Omental fat pad (tissue), 3 donors: ENCODE measurements at regions not wholly inside any gene's neighbourhood (a gene's known extent, or its start where the extent isn't known, plus 50 kb on each side); places are given as distances from the start of the nearest gene placed in this dataset.

Source experiments
- ATAC-seq: fragments of 150-250 bp; one replicate; pipeline ENCODE4 v1.9.1; 2016; ENCODE audit warnings: mild to moderate bottlenecking, moderate library complexity; ENCODE audit not compliant: low FRiP score
- DNase-seq: peaks from one replicate; pipeline ENCODE4 v3.0.0-alpha.2; 2019; ENCODE audit warnings: low spot score
- TF ChIP-seq, protein P1 (sequence below), 3 donors: fragments of 450-650 bp; IDR thresholded peaks; one replicate each; pipeline ENCODE4 v1.5.1; 2016 to 2017; ENCODE audit warnings: antibody characterized with exemption in 3 of 3, mild to moderate bottlenecking in 3 of 3, moderate library complexity in 2 of 3

DNA sequence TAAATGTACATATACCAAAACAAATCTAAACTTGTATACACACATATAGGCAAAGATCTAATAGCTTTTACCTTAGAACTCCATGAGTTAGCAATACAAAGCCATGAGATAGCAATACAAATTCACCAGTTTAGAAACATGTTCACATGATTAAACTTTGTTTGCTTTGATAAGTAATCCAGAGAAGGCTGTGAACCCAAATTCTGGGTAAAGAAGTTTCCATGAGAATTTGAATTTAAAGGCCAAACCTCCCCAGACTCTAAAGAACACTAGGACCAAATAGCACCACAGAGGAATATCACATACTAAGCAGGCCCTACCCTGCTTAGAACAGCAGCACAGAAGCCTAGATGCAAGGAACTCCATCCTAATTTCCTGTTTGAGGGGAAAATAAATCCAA, 83.7 kb upstream of the TP63 start:
- DNase-seq (no peak), ATAC-seq (no peak)
- TF ChIP-seq, protein P1, sequence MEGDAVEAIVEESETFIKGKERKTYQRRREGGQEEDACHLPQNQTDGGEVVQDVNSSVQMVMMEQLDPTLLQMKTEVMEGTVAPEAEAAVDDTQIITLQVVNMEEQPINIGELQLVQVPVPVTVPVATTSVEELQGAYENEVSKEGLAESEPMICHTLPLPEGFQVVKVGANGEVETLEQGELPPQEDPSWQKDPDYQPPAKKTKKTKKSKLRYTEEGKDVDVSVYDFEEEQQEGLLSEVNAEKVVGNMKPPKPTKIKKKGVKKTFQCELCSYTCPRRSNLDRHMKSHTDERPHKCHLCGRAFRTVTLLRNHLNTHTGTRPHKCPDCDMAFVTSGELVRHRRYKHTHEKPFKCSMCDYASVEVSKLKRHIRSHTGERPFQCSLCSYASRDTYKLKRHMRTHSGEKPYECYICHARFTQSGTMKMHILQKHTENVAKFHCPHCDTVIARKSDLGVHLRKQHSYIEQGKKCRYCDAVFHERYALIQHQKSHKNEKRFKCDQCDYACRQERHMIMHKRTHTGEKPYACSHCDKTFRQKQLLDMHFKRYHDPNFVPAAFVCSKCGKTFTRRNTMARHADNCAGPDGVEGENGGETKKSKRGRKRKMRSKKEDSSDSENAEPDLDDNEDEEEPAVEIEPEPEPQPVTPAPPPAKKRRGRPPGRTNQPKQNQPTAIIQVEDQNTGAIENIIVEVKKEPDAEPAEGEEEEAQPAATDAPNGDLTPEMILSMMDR (IDR thresholded peaks at IDR 0.05): no peak

DNA sequence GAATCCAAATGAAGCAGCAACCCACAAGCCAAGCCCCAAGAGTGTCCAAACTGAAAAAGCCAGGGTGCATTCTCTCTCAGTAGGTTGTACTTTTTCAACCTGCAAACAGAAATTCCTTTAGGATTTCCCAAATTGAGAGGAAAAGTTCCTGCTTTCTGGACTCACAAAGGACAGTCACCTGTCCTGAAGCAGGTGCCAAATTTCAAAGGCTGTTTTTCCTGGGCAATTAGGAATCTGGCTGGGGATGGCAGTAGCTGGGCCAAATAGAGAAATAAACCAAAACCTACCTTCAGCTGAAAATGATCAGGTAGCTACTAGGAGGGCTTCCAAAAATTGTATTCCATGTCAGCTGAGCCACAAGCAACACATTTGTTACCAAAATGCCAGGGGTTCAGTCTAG, 83.1 kb upstream of the TP63 start:
- TF ChIP-seq, protein P1 (IDR thresholded peaks at IDR 0.05): no peak

DNA sequence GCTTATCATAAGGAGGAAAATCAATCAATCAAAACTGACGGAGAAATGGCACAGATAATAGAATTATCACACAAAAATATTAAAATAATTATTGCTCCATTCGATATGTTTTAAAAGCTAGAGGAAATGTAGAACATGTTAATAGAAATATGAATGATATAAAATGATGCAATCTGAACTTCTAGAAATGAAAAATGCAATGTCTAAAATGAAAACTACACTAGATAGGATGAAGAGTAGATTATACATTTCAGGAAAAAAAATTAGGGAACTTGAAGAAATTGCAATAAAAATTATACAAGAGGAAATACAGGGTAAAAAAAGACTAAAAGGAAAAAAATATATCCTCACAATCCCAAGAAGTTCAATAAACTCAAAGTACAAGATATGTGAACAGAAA, 80.2 kb upstream of the TP63 start:
- TF ChIP-seq, protein P1 (IDR thresholded peaks at IDR 0.05): no peak
- DNase-seq (no peak), ATAC-seq (no peak)

More for the DNA sequence above, 83.1 kb upstream of the TP63 start:
- ATAC-seq: no peak
- DNase-seq: no peak

DNA sequence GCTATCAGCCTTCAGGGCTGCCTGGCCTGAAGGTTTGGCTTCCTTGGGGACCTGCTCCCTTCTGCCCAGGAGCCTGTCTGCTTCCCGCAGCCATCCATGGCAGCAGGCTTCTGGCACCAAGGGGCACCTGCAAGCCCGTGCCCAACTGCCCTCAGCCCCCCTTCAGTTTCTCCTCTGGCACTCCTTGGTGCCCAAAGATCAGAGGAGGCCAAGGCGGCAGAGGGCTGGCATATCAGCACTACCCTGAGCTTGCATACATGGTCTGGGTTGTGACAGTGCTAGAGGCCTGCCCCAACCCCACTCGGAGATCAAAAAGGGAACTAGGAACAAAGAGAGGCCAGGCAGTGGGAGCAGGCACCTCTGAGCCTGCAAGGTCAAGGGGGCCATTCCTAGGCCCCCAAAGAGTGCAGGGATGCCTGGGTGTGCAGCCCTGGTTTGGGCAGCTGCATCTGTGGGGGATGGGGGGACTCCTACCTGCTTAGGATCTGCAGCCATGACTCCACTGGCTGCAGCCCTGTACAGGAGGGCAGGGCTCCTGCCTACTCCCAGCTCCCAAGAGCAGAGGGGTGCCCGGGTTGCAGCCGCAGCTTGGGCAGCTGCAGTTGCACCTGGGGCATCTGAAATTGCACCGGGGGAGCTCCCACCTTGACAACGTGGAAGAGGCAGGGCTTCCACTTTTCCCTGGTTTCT, 76.2 kb upstream of the TP63 start:
- DNase-seq (no peak), ATAC-seq (no peak)
- TF ChIP-seq, protein P1 (IDR thresholded peaks at IDR 0.05): no peak

DNA sequence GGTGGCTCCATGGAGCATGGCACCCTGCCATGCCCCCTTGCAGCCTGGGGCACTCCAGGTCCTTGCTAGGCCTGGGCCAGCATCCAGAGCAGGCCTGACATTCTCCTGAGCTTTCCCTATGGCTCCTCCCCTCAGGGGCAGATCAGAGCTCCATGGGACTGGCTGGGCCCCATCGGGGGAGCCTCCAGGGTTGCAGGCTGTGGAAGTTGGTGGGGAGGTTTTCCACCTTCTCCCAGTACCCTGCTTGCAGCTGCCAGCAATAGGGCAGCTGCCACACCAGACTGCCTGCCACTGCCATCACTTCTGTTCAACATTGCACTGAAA, 75.7 kb upstream of the TP63 start:
- TF ChIP-seq, protein P1 (IDR thresholded peaks at IDR 0.05): no peak
- ATAC-seq (no peak), DNase-seq (no peak)

DNA sequence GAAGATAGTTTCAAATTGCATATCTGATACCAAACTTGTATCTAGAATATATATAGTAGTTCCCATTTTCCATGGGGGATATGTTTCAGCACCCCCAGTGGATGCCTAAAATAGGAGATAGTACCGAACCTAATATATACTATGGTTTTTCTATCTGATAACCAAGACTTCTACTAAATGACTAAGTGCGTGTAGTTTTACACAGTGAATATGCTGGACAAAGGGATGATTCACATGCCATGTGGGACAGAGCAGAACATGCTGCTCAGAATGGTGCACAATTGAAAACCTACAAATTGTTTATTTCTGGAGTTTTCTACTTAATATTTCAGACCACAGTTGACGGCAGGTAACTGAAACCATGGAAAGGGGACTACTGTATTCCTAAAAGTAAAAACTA, 73.4 kb upstream of the TP63 start:
- TF ChIP-seq, protein P1 (IDR thresholded peaks at IDR 0.05): no peak
- no peak for ATAC-seq

DNA sequence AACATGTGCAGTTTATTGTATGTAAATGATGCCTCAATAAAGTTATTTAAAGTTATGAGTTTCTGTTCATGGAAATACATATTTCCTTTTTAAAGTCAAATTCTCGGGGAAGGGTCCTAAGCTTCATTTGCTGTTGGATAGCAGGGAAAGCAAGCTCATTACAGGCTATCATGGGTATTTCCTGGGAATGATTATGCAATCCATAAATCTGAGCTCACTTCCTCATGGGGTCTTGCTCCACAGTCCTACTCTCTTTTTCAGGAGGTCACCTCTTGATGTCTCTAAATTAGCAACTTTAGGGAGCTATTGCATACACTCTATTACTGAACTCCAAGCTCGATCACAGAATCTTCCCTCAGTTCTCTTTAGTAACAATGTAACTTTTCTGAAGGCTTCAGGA, 69.9 kb upstream of the TP63 start:
- DNase-seq (no peak), ATAC-seq (no peak)
- TF ChIP-seq, protein P1 (IDR thresholded peaks at IDR 0.05): no peak

More for the DNA sequence above, 73.4 kb upstream of the TP63 start:
- DNase-seq: no peak
